Astrocyte (in vitro differentiated cells and primary cell): ENCODE measurements at regions not wholly inside any gene's neighbourhood (a gene's known extent, or its start where the extent isn't known, plus 50 kb on each side); places are given as distances from the start of the nearest gene placed in this dataset.

Experiments
- CTCF ChIP-seq: IDR thresholded peaks from 2 replicates; pipeline ENCODE4 v1.5.1; 2011; ENCODE audit warnings: low read depth, mild to moderate bottlenecking, inconsistent platforms, low read length, moderate library complexity; ENCODE audit not compliant: insufficient read depth
- EZH2 ChIP-seq: IDR thresholded peaks from 2 replicates; pipeline ENCODE4 v1.6.1; 2012; ENCODE audit warnings: mild to moderate bottlenecking, low read length, inconsistent platforms; ENCODE audit not compliant: insufficient read depth

GRCh38 chr3:132116601-132117000 is 81.8 kb upstream of the CPNE4 start:
- no peak for TF ChIP-seq CTCF
- no peak for TF ChIP-seq EZH2
